ENCODE measurements at regions not wholly inside any gene's neighbourhood (a gene's known extent, or its start where the extent isn't known, plus 50 kb on each side); places are given as distances from the start of the nearest gene placed in this dataset.

DNA sequence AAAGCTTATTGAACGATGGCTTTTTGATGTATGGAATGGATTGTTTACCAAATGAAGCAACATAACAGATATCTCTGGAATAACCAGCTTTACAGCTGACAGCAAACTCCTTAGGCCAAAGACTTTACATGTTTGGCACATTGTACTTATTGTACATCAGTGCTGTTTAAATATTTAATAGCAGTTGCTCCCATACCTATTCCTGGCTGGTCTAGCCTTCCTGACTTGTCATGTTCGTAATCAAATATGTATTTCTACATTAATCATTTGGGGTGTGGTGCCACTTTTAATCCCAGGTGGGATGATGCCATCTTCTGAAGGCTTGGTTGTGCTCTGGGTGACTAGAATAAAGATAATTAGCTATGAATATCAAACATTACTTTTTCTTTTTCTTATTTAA, 67.4 kb upstream of the FRY start:
- peaks cover 23% of the 10 kb centered on the region for H3K27me3 Mint-ChIP-seq
- H3K27ac Mint-ChIP-seq, result no peak overlapping the region
- no peaks in the 10 kb centered on the region for H3K36me3 Mint-ChIP-seq
- ATAC-seq, result no peak
- H3K9me3 Mint-ChIP-seq (ENCODE audit: low read depth), result no peaks in the 10 kb centered on the region
- DNase-seq, result no peak
- no peaks in the 10 kb centered on the region for H3K4me1 Mint-ChIP-seq
- CTCF ChIA-PET, result no interaction called here
- no peak overlapping the region for H3K4me3 Mint-ChIP-seq

- no peaks in the 10 kb centered on the region for H3K36me3 Mint-ChIP-seq
- H3K4me1 Mint-ChIP-seq, result no peaks in the 10 kb centered on the region
- CTCF ChIA-PET, result no interaction called here
- ATAC-seq (no peak), DNase-seq (no peak)
- no peak overlapping the region for H3K4me3 Mint-ChIP-seq
- H3K27ac Mint-ChIP-seq, result no peak overlapping the region
- no peaks in the 10 kb centered on the region for H3K9me3 Mint-ChIP-seq (ENCODE audit: low read depth)
- H3K27me3 Mint-ChIP-seq, result peaks cover 23% of the 10 kb centered on the region
Observed at GRCh38 chr13:31965361-31966066, 66.1 kb upstream of the FRY start.

DNA sequence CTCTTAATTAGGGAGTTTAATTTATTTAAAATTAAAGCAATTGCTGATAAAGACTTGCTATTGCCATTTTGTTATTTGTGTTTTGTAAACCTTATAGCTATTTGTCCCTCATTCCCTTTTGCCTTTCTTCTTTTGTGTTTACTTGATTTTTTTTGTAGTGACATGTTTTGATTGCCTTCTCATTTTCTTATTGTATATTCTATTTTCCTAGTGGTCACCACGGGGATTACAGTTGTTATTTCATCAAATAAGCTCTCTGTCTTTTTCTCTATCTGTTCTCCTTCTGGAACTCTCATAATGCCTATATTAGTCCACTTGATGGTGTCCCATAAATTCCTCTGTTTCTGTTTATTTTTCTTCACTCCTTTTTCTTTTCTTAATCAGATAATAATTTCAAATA, 64.4 kb upstream of the FRY start:
- ATAC-seq (no peak), DNase-seq (no peak)
- peaks cover 17% of the 10 kb centered on the region for H3K27me3 Mint-ChIP-seq
- H3K4me3 Mint-ChIP-seq, result no peak overlapping the region
- H3K36me3 Mint-ChIP-seq, result no peaks in the 10 kb centered on the region
- H3K4me1 Mint-ChIP-seq, result no peaks in the 10 kb centered on the region
- no peaks in the 10 kb centered on the region for H3K9me3 Mint-ChIP-seq (ENCODE audit: low read depth)
- CTCF ChIA-PET, result interaction anchor here (0.7 kb wide), 1 partner anchor 25 kb away, joined by 3 read pairs; no protein-coding TSS in a partner anchor
- H3K27ac Mint-ChIP-seq, result no peak overlapping the region

GRCh38 chr13:31968473-31968872, 63.1 kb upstream of the FRY start:
- no peak for DNase-seq

GRCh38 chr13:31970231-31970930, 61.2 kb upstream of the FRY start:
- Mint-ChIP-seq H3K9me3 (ENCODE audit: low read depth) (no peaks in the 10 kb centered on the region), H3K36me3 (no peaks in the 10 kb centered on the region), H3K27ac (no peak overlapping the region), H3K4me1 (no peaks in the 10 kb centered on the region), H3K4me3 (no peak overlapping the region), H3K27me3 (peaks cover 14% of the 10 kb centered on the region)
- ATAC-seq (no peak), DNase-seq (no peak)
- CTCF ChIA-PET, result no interaction called here

More at GRCh38 chr13:31968473-31968872, 63.1 kb upstream of the FRY start:
- H3K4me1 Mint-ChIP-seq, result no peaks in the 10 kb centered on the region
- CTCF ChIA-PET, result interaction anchor here (1.4 kb wide), 1 partner anchor 58 kb away, joined by 3 read pairs; no protein-coding TSS in a partner anchor
- no peak overlapping the region for H3K4me3 Mint-ChIP-seq
- peaks cover 14% of the 10 kb centered on the region for H3K27me3 Mint-ChIP-seq
- H3K36me3 Mint-ChIP-seq, result no peaks in the 10 kb centered on the region
- no peak for ATAC-seq
- no peak overlapping the region for H3K27ac Mint-ChIP-seq
- H3K9me3 Mint-ChIP-seq (ENCODE audit: low read depth), result no peaks in the 10 kb centered on the region

GRCh38 chr13:31972453-31972852, 59.1 kb upstream of the FRY start:
- CTCF ChIA-PET, result no interaction called here
- Mint-ChIP-seq H3K4me1 (no peaks in the 10 kb centered on the region), H3K4me3 (no peak overlapping the region), H3K27me3 (peaks cover 7% of the 10 kb centered on the region), H3K27ac (no peak overlapping the region), H3K9me3 (ENCODE audit: low read depth) (no peaks in the 10 kb centered on the region), H3K36me3 (no peaks in the 10 kb centered on the region)
- ATAC-seq (no peak), DNase-seq (no peak)

DNA sequence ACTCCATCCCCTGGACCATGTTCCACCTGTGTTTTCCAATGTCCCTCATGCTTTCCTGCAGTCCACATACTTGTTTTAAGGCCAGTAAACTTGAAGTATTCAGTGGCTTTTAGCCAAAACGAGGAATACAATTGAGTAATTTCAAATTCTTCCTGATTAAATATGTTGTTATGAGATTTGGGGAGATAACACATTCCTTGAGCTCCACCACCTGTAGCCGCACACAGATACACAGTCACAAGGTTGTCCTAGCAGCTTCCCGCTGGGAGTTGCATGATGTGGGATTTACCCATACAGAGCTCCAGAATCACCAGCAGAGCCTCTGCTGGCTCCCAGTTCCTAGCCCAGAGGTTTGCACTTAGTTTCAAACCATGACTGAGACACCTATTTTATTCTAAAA, 53.6 kb upstream of the FRY start:
- CTCF ChIA-PET, result no interaction called here
- no peaks in the 10 kb centered on the region for H3K4me1 Mint-ChIP-seq
- H3K4me3 Mint-ChIP-seq, result no peak overlapping the region
- H3K27me3 Mint-ChIP-seq, result no peaks in the 10 kb centered on the region
- no peak for ATAC-seq
- DNase-seq, result no peak
- H3K36me3 Mint-ChIP-seq, result no peaks in the 10 kb centered on the region
- H3K27ac Mint-ChIP-seq, result no peak overlapping the region
- no peaks in the 10 kb centered on the region for H3K9me3 Mint-ChIP-seq (ENCODE audit: low read depth)

- Mint-ChIP-seq H3K4me3 (no peak overlapping the region), H3K27me3 (no peaks in the 10 kb centered on the region), H3K4me1 (no peaks in the 10 kb centered on the region), H3K9me3 (ENCODE audit: low read depth) (no peaks in the 10 kb centered on the region), H3K36me3 (no peaks in the 10 kb centered on the region), H3K27ac (no peak overlapping the region)
- ATAC-seq (no peak), DNase-seq (no peak)
- CTCF ChIA-PET, result interaction anchor here (1.9 kb wide), 1 partner anchor 71 kb away, joined by 8 read pairs; no protein-coding TSS in a partner anchor
Observed at GRCh38 chr13:31980830-31981229, 50.7 kb upstream of the FRY start.

All from activated CD8-positive, alpha-beta memory T cell treated with anti-CD3 and anti-CD28 coated beads, Interleukin-2, amount 10 ng/mL, durations not matched to agents 7 days and 5 days (primary cell).